Bronchial epithelial cell (primary cell): ENCODE measurements at regions not wholly inside any gene's neighbourhood (a gene's known extent, or its start where the extent isn't known, plus 50 kb on each side); places are given as distances from the start of the nearest gene placed in this dataset.

Experiments
- DNase-seq: peaks from one replicate; pipeline ENCODE4 v3.0.0-alpha.2; 2010; ENCODE audit warnings: low read depth
- FAIRE-seq: peaks from 2 replicates; lab custom pipeline; 2011; peaks lifted over from hg19 to GRCh38; lab: Jason Lieb, UNC
- H3K27me3 ChIP-seq: 2 replicates; pipeline ENCODE4 v1.5.1; 2011; ENCODE audit warnings: low read length; ENCODE audit not compliant: control insufficient read depth, insufficient read depth
- H3K36me3 ChIP-seq: 2 replicates; pipeline ENCODE4 v1.5.1; 2011; ENCODE audit warnings: low read length; ENCODE audit not compliant: control insufficient read depth, insufficient read depth
- H3K4me3 ChIP-seq: 2 replicates; pipeline ENCODE4 v1.5.1; 2011; ENCODE audit warnings: mild to moderate bottlenecking, low read depth, low read length, control low read depth
- CTCF ChIP-seq: IDR thresholded peaks from 2 replicates; pipeline ENCODE4 v1.5.1; 2011; ENCODE audit warnings: mild to moderate bottlenecking, moderate library complexity, low read length, control low read depth, inconsistent platforms; ENCODE audit not compliant: insufficient read depth, severe bottlenecking

DNA sequence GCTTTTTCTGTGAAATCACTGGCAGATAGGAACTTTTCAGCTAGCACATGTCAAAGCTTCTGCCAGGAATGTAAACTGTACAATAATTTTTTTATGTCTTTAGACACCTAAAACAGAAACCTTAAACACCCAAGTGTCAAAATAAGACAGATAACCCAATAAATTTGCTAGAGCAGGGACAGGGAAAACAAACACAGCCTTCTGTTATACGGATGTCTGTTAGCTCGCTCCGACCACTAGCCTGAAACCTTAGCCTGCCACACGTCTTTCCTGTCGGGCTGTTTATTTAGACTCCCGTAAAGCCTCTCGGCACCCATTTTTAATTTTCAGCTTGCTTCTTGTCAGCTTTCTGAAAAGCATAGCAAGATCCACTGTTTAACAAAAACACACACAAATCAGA, 355.4 kb upstream of the SLC24A2 start:
- FAIRE-seq (no peak), DNase-seq (no peak)
- Histone ChIP-seq H3K27me3 (no peaks in the 10 kb centered on the region), H3K4me3 (no peak overlapping the region), H3K36me3 (no peaks in the 10 kb centered on the region)
- no peak for TF ChIP-seq CTCF

DNA sequence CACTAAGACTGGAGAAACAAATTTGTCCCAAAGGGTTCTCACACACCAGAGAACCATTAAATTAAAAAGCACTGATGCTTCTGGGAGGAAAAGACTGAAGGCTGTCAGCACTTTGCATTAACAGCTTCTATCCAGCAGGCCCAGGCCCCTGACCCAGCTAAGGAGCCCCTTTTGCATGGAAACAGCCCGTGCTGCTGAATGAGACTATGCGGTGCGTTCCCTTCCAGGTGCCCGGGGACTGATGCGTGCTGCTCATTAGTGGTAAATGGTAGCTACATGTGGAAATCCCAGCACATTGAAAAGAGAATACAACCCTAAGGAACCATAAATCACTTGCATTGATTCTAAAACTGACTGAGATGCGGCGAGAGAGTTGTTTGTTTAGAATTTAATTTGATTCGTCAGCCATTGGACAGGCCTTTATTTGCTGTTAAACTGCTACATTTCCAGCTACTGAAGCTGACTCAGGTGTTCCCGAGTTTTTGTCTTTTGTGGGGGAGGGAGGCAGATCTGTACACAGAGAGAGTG, 351.0 kb upstream of the SLC24A2 start:
- Histone ChIP-seq H3K36me3 (no peaks in the 10 kb centered on the region), H3K4me3 (no peak overlapping the region), H3K27me3 (no peaks in the 10 kb centered on the region)
- no peak for TF ChIP-seq CTCF
- FAIRE-seq = no peak
- peak; percentile 8 for DNase-seq

DNA sequence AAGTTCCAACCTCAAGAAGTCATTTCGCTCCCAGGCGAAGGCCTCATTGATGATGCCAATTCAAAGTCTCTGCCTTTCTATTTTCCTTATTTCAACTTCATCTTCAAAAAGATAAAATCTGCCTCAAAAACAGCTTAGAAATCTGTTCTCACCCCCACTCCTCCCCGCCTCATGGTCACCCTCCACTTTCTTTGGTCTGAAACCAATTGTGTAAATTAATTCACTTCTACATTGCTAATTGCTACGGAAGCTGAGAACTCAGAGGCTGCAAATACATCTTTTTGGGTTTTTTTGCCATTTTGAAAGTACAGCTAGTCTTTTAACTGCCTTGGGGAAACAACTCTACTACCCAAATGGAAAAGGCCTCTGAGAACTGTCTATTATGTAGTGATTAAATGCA, 350.0 kb upstream of the SLC24A2 start:
- no peak for FAIRE-seq
- H3K36me3 ChIP-seq = no peaks in the 10 kb centered on the region
- no peak overlapping the region for H3K4me3 ChIP-seq
- no peak for DNase-seq
- H3K27me3 ChIP-seq = no peaks in the 10 kb centered on the region
- no peak for TF ChIP-seq CTCF

- DNase-seq (no peak), FAIRE-seq (no peak)
- no peaks in the 10 kb centered on the region for H3K36me3 ChIP-seq
- TF ChIP-seq CTCF = no peak
- H3K4me3 ChIP-seq = no peak overlapping the region
- H3K27me3 ChIP-seq = no peaks in the 10 kb centered on the region
Observed at GRCh38 chr9:20138116-20138515, 349.3 kb upstream of the SLC24A2 start.

GRCh38 chr9:20137425-20137824, 348.6 kb upstream of the SLC24A2 start:
- TF ChIP-seq CTCF = no peak
- FAIRE-seq = no peak
- Histone ChIP-seq H3K36me3 (no peaks in the 10 kb centered on the region), H3K27me3 (no peaks in the 10 kb centered on the region), H3K4me3 (no peak overlapping the region)
- no peak for DNase-seq

DNA sequence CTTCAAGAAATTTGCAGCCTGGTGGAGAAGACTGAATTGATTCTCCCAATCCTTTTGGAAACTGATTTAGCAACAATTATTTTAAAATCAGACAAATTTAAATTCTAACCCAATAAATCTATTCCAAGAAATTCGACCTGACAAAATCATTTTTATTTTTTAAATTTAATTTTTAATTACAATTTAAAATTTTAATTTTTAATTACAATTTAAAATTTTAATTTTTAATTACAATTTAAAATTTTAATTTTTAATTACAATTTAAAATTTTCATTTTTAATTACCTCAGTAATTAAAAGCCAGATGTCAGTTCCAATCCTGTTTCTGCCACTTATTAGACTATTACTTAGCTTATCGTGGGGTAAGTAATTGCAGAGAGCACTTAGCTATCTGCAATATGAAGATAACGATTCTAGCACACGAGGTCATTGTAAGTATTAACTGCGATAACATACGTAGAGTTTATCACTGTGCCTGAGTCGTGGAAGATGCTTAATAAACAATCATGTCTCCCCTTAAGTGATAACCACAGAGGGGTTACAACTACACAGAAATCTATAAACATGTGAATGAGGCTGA, 346.4 kb upstream of the SLC24A2 start:
- Histone ChIP-seq H3K27me3 (no peaks in the 10 kb centered on the region), H3K4me3 (no peak overlapping the region), H3K36me3 (no peaks in the 10 kb centered on the region)
- FAIRE-seq = no peak
- no peak for DNase-seq
- no peak for TF ChIP-seq CTCF
